ENCODE measurements at regions not wholly inside any gene's neighbourhood (a gene's known extent, or its start where the extent isn't known, plus 50 kb on each side); places are given as distances from the start of the nearest gene placed in this dataset.

GRCh38 chr6:156725712-156726111 is 51.5 kb upstream of the ARID1B start:
- DNase-seq (ENCODE audit: low spot score), result no peak

- DNase-seq (ENCODE audit: low spot score), result no peak
These were observed 56.2 kb upstream of the ARID1B start for GRCh38 chr6:156720691-156721685.

- DNase-seq (ENCODE audit: low spot score), result peak; percentile 59
These were observed 57.2 kb upstream of the ARID1B start for GRCh38 chr6:156719720-156720563.

GRCh38 chr6:156719395-156719719 is 57.8 kb upstream of the ARID1B start:
- DNase-seq (ENCODE audit: low spot score), result no peak

GRCh38 chr6:156718647-156719394 is 58.4 kb upstream of the ARID1B start:
- DNase-seq (ENCODE audit: low spot score), result no peak

GRCh38 chr6:156717542-156717941 is 59.6 kb upstream of the ARID1B start:
- DNase-seq (ENCODE audit: low spot score), result no peak

- no peak for DNase-seq (ENCODE audit: low spot score)
These were observed 61.3 kb upstream of the ARID1B start for GRCh38 chr6:156715839-156716238.

- no peak for DNase-seq (ENCODE audit: low spot score)
These were observed 63.6 kb upstream of the ARID1B start for GRCh38 chr6:156713548-156713947.

GRCh38 chr6:156710479-156710878 is 66.7 kb upstream of the ARID1B start:
- DNase-seq (ENCODE audit: low spot score), result no peak

- no peak for DNase-seq (ENCODE audit: low spot score)
These were observed 69.4 kb upstream of the ARID1B start for GRCh38 chr6:156707818-156708217.

GRCh38 chr6:156703719-156704118 is 73.5 kb upstream of the ARID1B start:
- no peak for DNase-seq (ENCODE audit: low spot score)

- peak; percentile 30 for DNase-seq (ENCODE audit: low spot score)
These were observed 75.2 kb upstream of the ARID1B start for GRCh38 chr6:156701966-156702365.

GRCh38 chr6:156700440-156701057 is 76.6 kb upstream of the ARID1B start:
- no peak for DNase-seq (ENCODE audit: low spot score)

- DNase-seq (ENCODE audit: low spot score), result no peak
These were observed 77.2 kb upstream of the ARID1B start for GRCh38 chr6:156699935-156700334.

GRCh38 chr6:156699017-156699421 is 78.2 kb upstream of the ARID1B start:
- DNase-seq (ENCODE audit: low spot score), result no peak

- peak; percentile 15 for DNase-seq (ENCODE audit: low spot score)
These were observed 78.8 kb upstream of the ARID1B start for GRCh38 chr6:156698239-156699016.

GRCh38 chr6:156697225-156697830 is 79.8 kb upstream of the ARID1B start:
- no peak for DNase-seq (ENCODE audit: low spot score)

- DNase-seq (ENCODE audit: low spot score), result no peak
These were observed 81.4 kb upstream of the ARID1B start for GRCh38 chr6:156695742-156696141.

- no peak for DNase-seq (ENCODE audit: low spot score)
These were observed 82.5 kb upstream of the ARID1B start for GRCh38 chr6:156694679-156695078.

- DNase-seq (ENCODE audit: low spot score), result no peak
These were observed 86.2 kb upstream of the ARID1B start for GRCh38 chr6:156691018-156691417.

Data from SK-N-DZ (cell line).